NCI-H510A treated with DMSO at 0.1 percent for 48 hours (cell line): ENCODE measurements at regions not wholly inside any gene's neighbourhood (a gene's known extent, or its start where the extent isn't known, plus 50 kb on each side); places are given as distances from the start of the nearest gene placed in this dataset.
"Not testable (repeated sequence)": the region's sequence is repeated elsewhere in the genome, so short reads cannot be mapped to it uniquely, and the experiment has no call there.

Source experiments
- DNase-seq: peaks from one replicate; lab custom pipeline; 2025; lab: John Stamatoyannopoulos, UW

DNA sequence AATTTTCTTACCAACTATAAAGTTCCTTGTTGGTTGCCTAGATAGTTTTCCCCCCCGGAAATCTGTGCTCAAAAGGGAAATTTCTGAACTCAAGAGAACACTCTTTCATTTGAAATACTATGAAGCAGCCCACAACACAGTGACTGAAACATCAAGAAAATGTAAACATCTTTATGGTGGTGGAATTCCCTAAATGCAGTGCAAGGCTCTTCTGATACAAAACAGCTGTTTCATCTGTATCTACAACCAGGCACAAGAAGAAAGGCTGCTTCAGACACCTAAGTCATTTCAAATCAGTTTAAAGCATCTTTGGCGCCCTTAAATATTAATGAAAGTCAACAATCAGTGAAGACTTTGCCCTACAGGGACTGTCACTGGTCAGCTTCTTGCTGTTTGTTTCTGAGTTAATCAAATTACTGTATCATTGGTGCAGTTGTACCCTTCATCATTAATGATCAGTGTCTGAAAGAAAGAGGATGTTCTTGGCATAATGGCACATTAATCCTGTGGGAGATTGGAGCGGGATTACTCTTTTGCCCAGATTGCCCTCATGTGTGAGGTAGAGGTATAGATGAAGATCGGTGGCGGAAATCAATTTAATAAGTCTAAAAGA lies 947.0 kb downstream of the NR2F1-AS1 start:
- DNase-seq = no peak

DNA sequence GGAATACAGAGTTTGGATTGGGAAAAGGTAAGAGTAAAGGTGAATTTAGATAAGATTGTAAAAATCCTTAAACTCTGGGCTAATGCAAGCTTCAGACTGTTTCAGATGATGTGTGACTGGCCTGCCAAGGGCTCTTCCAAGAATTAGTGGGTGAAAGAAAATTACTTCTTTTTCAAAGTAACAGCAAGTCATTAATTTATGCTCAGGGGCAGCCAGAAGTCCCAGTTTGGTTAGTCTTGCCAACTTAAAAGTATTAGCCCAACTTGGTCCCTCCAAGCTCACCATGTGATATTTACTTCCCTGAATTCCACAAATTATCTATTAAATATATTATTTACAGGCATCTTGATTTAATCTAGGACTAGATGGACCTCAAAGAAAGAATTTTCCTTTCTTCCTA lies 947.8 kb downstream of the NR2F1-AS1 start:
- no peak for DNase-seq

- DNase-seq = not testable (repeated sequence)
Measured at GRCh38 chr5:92631237-92631701, 949.8 kb downstream of the NR2F1-AS1 start.

DNA sequence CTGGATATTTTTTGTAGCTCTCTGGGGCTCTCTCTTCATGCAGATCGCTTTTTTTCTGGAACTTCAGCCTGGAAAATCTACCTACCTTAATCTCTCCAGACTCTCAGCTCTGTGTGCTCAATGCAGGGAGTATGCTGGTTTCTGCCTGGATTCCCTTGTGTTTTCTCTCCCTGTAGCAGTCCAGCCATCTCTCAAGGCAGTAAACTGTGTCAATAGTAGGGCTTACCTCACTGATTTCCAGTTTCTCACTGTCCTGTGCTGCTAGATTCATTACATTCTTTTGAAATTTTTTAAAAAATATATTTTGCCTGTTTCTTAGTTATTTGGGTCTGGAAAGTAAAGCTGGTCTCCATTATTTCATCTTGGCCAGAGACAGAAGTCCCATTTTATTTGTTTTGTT lies 951.4 kb downstream of the NR2F1-AS1 start:
- DNase-seq = no peak

DNA sequence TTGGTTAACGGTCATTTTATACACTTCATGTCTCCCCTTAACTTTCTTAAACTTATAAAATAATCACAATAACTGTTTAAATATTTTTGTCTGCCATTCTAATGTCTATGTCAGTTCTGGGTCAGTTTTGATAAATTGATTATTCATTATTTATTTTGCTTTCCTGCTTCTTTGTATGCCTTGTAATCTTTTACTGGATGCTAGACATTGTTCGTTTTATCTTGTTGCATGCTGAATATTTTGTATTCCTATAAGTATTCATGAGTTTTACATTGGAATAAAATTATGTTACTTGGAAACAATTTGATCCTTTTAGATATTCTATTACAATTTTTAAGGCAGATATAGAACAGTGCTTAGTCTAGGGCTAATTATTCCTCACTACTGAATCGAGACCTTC lies 952.0 kb downstream of the NR2F1-AS1 start:
- no peak for DNase-seq

DNA sequence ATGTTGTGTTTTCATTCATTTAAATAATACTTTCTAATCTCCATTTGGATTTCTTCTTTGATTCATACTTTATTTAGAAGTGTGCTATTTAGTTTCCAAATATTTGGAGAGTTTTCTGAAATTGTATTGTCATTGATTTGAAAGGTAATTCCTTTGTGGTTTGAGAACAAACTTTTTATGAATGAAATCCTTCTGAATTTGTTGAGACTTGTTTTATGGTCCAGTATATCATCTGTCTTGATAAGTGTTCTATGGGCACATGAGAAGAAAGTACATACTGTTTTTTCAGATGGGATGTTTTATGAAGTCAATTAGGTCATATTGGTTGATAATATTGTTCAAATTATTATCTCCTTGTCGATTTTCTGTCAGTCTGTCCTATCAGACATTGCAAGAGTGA lies 953.8 kb downstream of the NR2F1-AS1 start:
- no peak for DNase-seq

DNA sequence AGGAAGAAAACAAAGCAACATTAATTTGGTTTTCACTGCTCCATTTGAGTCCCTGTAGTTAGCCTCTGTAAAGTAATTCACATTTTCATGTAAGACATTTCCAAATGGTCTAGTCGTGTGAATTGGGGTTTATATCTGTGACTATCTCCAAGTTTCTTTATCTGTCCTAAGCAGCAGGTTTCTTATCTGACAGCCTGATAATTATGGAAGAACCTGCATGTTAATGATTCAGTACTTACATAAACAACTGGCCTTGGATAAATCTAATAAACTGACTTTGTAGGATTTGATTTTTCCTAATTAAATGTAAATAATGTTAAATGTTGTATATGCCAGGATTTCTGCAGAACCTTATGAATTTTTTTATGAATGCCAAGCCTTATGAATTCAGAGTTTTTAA lies 964.9 kb downstream of the NR2F1-AS1 start:
- no peak for DNase-seq

- DNase-seq = no peak
Measured at GRCh38 chr5:92613546-92613945, 967.5 kb downstream of the NR2F1-AS1 start.

DNA sequence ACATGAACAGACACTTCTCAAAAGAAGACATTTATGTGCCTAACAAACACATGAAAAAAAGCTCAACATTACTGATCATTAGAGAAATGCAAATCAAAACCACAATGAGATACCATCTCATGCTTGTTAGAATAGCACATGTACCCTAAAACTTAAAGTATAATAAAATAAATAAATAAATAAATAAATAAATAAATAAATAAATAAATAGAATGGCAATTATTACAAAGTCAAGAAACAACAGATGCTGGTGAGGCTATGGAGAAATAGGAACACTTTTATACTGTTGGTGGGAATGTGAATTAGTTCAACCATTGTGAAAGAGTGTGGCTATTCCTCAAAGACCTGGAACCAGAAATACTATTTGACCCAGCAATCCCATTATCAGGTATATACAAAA lies 970.6 kb downstream of the NR2F1-AS1 start:
- not testable (repeated sequence) for DNase-seq

DNA sequence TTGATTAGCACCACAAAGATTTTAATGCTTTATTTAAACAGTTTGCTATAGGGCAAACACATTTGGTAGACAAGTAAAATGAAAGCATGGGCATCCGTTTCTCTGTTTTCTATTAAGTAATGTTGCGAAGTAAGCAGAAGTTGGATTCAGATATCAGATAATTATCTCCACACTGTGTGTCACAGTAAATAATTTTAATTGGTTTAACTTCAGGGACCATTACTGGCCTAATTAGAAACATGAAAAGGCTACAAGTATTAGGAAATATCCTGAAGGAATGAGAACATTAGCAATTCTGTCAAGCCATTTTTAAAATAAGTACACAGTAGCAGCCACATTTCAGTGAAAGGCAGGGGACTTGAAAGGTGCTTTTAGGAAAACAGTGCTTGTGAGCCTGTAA lies 975.4 kb downstream of the NR2F1-AS1 start:
- no peak for DNase-seq

GRCh38 chr5:92599217-92599810 lies 981.7 kb downstream of the NR2F1-AS1 start:
- DNase-seq = no peak

DNA sequence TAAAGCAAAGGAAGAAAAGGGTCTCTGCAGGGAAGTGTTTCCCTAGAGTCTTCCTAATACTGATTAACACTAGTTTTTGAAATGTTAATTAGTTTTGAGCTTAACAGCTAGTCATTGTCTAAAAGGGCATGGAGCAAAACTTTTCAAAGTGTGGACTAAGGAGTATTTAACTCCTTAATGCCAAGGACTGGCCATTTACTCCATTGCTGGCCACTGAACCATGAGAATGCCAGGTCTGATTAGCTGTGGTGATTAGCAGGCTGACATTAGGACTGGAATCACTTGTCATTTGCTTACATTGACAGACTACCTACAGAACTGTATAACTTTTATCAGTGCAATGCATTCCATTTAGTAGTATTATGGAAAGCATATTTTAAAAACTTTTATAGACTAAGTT lies 987.0 kb downstream of the NR2F1-AS1 start:
- no peak for DNase-seq

DNA sequence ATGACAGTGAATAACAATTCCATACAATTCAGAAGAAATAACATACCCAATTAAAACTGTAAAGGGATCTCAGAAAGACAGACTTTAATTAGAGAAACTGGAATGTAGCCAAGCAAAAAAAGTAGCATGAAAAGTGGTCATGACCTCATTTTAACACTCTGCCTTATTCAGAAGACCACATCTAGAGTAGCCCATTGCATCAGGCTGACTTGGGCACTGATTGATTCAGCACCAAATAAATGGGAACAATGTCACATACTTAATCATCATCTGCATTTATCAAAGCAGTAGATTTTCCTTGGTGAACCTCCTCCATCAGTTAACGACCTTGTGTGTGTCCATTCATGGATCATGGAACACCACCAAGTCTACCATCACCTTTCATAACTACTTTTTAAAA lies 992.1 kb downstream of the NR2F1-AS1 start:
- no peak for DNase-seq

DNA sequence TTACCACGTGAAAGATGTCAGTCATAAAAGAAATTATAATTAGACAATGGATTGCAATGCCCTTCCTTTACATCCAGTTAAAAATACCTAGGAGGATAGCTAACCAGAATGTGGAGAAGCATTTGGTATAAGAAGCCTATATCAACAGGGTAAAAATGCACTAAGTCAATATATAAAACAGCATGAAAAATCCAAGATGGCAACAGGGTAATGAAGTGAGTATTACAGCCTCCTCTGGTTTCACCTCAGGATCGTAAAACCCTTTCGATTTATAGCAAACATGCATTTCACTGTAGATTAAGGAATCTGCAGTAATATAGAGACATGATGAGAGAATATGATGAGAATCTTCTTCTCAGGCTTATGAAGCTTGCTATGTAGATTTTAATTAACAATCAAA lies 999.3 kb downstream of the NR2F1-AS1 start:
- no peak for DNase-seq

- DNase-seq = no peak
Measured at GRCh38 chr5:92581249-92581648, 999.8 kb downstream of the NR2F1-AS1 start.

DNA sequence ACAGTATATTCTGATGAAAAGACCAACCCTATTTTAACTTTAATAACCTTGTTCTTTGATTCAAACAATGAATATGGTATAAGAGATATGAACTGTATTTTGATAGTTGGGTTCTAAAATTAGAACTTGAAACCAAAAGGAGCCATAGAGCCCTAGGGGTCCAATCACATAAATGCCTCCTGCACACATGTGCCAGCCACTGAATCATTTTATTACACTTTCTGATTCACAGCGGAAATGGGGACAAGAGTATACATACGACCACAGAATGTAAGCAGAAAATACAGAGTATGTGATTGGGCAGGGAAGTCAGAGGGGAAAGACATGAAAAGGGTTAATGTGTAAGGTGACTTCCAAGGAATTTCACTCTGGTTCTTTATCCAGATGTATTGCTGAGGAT lies 1000.2 kb downstream of the NR2F1-AS1 start:
- no peak for DNase-seq

GRCh38 chr5:92574023-92574422 lies 1007.0 kb downstream of the NR2F1-AS1 start:
- DNase-seq = no peak

GRCh38 chr5:92568522-92568921 lies 1012.5 kb downstream of the NR2F1-AS1 start:
- DNase-seq = no peak

DNA sequence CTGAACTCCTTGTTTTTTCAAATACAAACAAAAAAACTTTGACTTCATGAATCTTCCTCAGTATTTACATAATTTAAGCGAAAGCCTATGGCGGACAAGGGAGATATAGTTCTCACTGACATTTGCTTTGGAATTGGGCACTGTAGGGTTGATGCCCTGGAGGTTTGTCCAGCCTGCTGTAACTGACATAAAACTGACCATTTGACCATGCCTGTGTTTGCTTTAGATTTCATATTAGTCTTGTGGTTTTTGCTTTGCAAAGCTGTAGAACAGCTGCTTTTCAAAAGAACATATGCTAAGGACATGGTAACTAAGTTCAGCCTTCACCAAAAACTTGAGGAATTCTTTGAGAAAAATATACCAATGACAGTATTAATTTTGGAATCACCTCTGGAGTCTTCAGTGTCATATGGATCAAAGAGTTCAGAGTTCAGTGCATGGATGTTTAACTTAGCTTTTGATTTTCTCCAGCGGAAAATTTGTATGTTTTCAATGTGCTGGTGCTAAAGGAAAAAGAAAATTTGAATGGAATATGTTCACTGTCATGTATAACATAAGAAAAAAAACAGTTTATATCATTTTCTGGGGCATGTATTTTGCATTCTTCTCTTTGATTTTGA lies 1013.1 kb downstream of the NR2F1-AS1 start:
- no peak for DNase-seq

- no peak for DNase-seq
Measured at GRCh38 chr5:92566113-92566786, 1014.8 kb downstream of the NR2F1-AS1 start.

DNA sequence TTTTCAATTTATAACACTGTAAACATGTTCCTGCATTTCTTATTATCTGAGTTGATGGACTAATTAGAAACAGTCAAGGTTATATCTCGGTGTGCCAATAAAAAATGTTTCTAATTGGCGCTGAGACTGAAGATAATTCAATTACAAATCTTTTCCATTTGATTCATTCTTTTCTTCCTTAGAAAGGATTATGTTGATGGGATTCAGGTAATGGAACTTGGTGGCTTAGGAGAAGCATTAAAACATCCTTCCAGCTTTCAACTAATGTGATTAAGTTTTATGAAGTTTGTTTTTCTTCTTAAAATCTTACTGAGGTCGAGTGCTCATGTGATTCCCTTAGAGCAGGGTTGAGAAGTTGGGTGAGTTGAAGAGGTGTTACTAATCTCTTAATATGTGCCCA lies 1015.3 kb downstream of the NR2F1-AS1 start:
- no peak for DNase-seq

DNA sequence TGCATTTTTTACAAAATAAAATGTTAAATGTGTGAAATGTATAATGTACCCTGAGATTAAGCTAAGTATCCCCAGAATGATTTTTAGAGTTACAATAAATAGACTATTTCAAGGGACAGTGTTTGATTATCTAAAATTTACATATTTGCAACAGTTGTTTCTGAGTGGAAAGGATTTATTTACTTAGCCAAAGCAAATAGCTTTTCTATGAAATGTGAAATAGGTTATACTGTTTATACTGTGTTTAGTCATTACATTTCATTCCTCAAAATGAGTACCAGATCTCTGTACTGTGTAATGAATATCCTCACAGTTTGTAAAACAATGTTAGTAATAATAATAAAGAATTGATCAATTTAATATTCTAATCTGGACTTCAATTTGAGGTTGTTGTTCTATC lies 1019.0 kb downstream of the NR2F1-AS1 start:
- no peak for DNase-seq

DNA sequence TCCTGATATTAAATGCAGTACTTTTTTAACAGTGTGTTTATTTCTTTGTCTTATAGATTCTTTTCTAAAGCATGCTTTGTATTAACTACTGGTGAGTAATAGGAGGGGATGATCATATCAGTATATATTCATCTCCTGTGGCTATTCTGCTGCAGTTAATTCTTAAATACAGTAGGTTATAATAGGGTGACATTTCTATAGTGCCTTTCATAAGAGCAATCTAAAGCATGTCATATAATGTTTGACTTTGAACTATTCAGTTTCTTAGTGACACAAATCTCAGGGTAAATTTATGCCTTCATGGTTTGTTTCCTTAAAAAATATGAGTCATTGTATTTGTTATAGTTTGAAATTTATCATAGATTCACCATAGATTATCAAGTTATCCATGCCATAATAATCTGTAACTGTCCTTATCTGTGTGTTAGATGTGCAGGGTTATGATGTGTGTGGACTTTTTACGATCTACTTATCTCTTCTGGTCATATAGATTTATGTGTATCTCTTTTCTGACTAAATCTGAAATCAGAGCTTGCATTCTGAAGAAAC lies 1019.5 kb downstream of the NR2F1-AS1 start:
- DNase-seq = no peak
